ENCODE measurements at regions not wholly inside any gene's neighbourhood (a gene's known extent, or its start where the extent isn't known, plus 50 kb on each side); places are given as distances from the start of the nearest gene placed in this dataset.

DNA sequence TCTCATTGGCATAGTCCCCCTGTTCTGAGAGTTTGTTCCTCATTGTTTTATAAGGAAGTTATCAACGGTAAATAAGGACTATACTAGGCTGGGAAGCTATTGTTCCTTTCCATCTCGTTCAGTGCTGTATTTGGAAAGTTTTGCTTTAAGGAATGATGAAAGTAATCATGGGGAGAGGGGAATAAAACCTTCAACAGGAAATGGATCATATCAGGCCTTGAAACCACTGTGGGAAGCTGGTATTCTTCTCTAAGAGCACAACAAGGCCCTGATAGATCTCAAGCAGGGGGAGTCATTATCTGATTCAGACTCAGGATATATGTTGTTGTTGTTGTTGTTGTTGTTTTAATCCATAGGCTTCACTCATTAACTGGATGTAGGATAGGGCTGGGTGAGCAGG, 474.5 kb downstream of the ENC1 start:
- no peak overlapping the region for H3K27ac ChIP-seq (ENCODE audit: control insufficient read depth, insufficient read depth)

More for the DNA sequence above, 474.5 kb downstream of the ENC1 start:
- SMC1A ChIA-PET (ENCODE audit: uncharacterized antibody, unreplicated experiment) = no interaction called here
- no peak overlapping the region for H3K9ac ChIP-seq (ENCODE audit: control insufficient read depth, insufficient read depth, low read length)
- BruUV-seq (replicated peaks) = no TSS peak
- no peak overlapping the region for H3K4me2 ChIP-seq (ENCODE audit: control insufficient read depth, insufficient read depth)
- intact Hi-C loops (cut with micrococcal nuclease; ENCODE audit: unreplicated experiment) = no loop called here
- WGBS (ENCODE audit: insufficient coverage, insufficient replicate concordance, low lambda C conversion rate, missing lambda C conversion rate) = 0% methylated on average over 2 of the region's 2 CpGs
- in situ Hi-C loops (cut with MboI) = no loop called here
- TF ChIP-seq MYB (IDR thresholded peaks at IDR 0.05; ENCODE audit: borderline replicate concordance, low read depth, low read length) (no peak), RBBP5 (conservative IDR thresholded peaks at IDR 0.05) (no peak), ZBED1 (IDR thresholded peaks at IDR 0.05; ENCODE audit: borderline replicate concordance) (no peak), IKZF1 (conservative IDR thresholded peaks at IDR 0.05) (no peak), MTA2 (IDR thresholded peaks at IDR 0.05; ENCODE audit: low read depth) (no peak), NFXL1 (IDR thresholded peaks at IDR 0.05; ENCODE audit: borderline replicate concordance) (no peak), SMC3 (IDR thresholded peaks at IDR 0.05; ENCODE audit: borderline replicate concordance, low read length) (no peak), SPI1 (IDR thresholded peaks at IDR 0.05; ENCODE audit: borderline replicate concordance, insufficient read depth, low read depth, low read length) (no peak), RAD21 (IDR thresholded peaks at IDR 0.05; ENCODE audit: insufficient read depth, low read depth, low read length) (no peak), HCFC1 (IDR thresholded peaks at IDR 0.05; ENCODE audit: low read length) (no peak)
- TF ChIP-seq, protein P1, sequence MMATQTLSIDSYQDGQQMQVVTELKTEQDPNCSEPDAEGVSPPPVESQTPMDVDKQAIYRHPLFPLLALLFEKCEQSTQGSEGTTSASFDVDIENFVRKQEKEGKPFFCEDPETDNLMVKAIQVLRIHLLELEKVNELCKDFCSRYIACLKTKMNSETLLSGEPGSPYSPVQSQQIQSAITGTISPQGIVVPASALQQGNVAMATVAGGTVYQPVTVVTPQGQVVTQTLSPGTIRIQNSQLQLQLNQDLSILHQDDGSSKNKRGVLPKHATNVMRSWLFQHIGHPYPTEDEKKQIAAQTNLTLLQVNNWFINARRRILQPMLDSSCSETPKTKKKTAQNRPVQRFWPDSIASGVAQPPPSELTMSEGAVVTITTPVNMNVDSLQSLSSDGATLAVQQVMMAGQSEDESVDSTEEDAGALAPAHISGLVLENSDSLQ (IDR thresholded peaks at IDR 0.05) = no peak
- TF ChIP-seq, protein P2, sequence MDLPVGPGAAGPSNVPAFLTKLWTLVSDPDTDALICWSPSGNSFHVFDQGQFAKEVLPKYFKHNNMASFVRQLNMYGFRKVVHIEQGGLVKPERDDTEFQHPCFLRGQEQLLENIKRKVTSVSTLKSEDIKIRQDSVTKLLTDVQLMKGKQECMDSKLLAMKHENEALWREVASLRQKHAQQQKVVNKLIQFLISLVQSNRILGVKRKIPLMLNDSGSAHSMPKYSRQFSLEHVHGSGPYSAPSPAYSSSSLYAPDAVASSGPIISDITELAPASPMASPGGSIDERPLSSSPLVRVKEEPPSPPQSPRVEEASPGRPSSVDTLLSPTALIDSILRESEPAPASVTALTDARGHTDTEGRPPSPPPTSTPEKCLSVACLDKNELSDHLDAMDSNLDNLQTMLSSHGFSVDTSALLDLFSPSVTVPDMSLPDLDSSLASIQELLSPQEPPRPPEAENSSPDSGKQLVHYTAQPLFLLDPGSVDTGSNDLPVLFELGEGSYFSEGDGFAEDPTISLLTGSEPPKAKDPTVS (IDR thresholded peaks at IDR 0.05; ENCODE audit: low read depth, low read length) = no peak
- TF ChIP-seq, protein P3, sequence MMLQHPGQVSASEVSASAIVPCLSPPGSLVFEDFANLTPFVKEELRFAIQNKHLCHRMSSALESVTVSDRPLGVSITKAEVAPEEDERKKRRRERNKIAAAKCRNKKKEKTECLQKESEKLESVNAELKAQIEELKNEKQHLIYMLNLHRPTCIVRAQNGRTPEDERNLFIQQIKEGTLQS (IDR thresholded peaks at IDR 0.05; ENCODE audit: borderline replicate concordance, extremely low read depth, low read depth, low read length) = no peak
- TF ChIP-seq, protein P4, sequence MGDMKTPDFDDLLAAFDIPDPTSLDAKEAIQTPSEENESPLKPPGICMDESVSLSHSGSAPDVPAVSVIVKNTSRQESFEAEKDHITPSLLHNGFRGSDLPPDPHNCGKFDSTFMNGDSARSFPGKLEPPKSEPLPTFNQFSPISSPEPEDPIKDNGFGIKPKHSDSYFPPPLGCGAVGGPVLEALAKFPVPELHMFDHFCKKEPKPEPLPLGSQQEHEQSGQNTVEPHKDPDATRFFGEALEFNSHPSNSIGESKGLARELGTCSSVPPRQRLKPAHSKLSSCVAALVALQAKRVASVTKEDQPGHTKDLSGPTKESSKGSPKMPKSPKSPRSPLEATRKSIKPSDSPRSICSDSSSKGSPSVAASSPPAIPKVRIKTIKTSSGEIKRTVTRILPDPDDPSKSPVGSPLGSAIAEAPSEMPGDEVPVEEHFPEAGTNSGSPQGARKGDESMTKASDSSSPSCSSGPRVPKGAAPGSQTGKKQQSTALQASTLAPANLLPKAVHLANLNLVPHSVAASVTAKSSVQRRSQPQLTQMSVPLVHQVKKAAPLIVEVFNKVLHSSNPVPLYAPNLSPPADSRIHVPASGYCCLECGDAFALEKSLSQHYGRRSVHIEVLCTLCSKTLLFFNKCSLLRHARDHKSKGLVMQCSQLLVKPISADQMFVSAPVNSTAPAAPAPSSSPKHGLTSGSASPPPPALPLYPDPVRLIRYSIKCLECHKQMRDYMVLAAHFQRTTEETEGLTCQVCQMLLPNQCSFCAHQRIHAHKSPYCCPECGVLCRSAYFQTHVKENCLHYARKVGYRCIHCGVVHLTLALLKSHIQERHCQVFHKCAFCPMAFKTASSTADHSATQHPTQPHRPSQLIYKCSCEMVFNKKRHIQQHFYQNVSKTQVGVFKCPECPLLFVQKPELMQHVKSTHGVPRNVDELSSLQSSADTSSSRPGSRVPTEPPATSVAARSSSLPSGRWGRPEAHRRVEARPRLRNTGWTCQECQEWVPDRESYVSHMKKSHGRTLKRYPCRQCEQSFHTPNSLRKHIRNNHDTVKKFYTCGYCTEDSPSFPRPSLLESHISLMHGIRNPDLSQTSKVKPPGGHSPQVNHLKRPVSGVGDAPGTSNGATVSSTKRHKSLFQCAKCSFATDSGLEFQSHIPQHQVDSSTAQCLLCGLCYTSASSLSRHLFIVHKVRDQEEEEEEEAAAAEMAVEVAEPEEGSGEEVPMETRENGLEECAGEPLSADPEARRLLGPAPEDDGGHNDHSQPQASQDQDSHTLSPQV (IDR thresholded peaks at IDR 0.05) = no peak
- ATAC-seq (no peak), DNase-seq (ENCODE audit: low read depth, low spot score) (no peak), FAIRE-seq (no peak)
- RAD21 ChIA-PET (ENCODE audit: unreplicated experiment) = no interaction called here
- CTCF ChIA-PET = no interaction called here
- no peaks in the 10 kb centered on the region for H3K36me3 ChIP-seq (ENCODE audit: control insufficient read depth in 2 of 2, insufficient read depth in 2 of 2, low read length in 1 of 2)
- H3K27me3 ChIP-seq (replicated peaks in 1 of 2; ENCODE audit: control insufficient read depth in 2 of 2, insufficient read depth in 2 of 2, low read length in 1 of 2) = no peaks in the 10 kb centered on the region
- H4K20me1 ChIP-seq (ENCODE audit: control insufficient read depth, insufficient read depth) = no peaks in the 10 kb centered on the region
- H3K4me3 ChIP-seq = no peak overlapping the region
- no peaks in the 10 kb centered on the region for H3K4me1 ChIP-seq (ENCODE audit: control insufficient read depth, insufficient read depth, low read length)
- H2AFZ ChIP-seq (ENCODE audit: control insufficient read depth, low read depth, low read length) = no peak overlapping the region
- POLR2A ChIA-PET = no interaction called here
- no peaks in the 10 kb centered on the region for H3K79me2 ChIP-seq (ENCODE audit: control insufficient read depth, insufficient read depth, low read length)
- H3K9me3 ChIP-seq (replicated peaks; ENCODE audit: control insufficient read depth, insufficient read depth, low read length) = no peaks in the 10 kb centered on the region
